Jurkat, Clone E6-1 (cell line): ENCODE measurements at regions not wholly inside any gene's neighbourhood (a gene's known extent, or its start where the extent isn't known, plus 50 kb on each side); places are given as distances from the start of the nearest gene placed in this dataset.

Experiments used
- DNase-seq: peaks from one replicate; pipeline ENCODE4 v3.0.0-alpha.2; 2011; ENCODE audit warnings: low read depth, low spot score
- H3K4me3 ChIP-seq: 2 replicates; pipeline ENCODE4 v1.5.1; 2011; ENCODE audit warnings: mild to moderate bottlenecking, low read length, control low read depth, moderate library complexity

DNA sequence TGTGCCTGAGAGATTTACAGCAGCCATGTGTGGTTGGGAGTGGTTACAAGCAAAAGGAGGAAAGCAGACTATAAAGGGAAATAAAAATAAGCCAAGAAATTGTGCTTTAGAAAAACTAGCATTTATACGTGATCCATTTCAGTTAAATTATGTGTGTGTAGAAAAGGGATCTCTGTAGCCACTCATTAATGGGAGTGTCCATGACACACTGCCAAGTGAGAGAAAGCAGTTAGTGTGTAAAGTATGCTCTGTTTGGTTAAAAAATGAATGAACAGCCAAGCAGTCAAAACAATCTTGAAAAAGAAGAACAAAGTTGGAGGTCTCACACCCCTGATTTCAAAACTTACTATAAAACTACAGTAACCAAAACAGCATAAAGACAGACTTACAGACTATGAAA, 67.9 kb upstream of the GGTLC1 start:
- no peak for DNase-seq
- H3K4me3 ChIP-seq, result no peak overlapping the region

GRCh38 chr20:24052599-24053275, 64.2 kb upstream of the GGTLC1 start:
- no peak overlapping the region for H3K4me3 ChIP-seq
- DNase-seq, result no peak

- no peak overlapping the region for H3K4me3 ChIP-seq
- no peak for DNase-seq
These were observed 62.6 kb upstream of the GGTLC1 start for GRCh38 chr20:24051160-24051559.

- no peak for DNase-seq
- H3K4me3 ChIP-seq, result no peak overlapping the region
These were observed 61.5 kb upstream of the GGTLC1 start for GRCh38 chr20:24050119-24050518.

GRCh38 chr20:24049081-24049480, 60.5 kb upstream of the GGTLC1 start:
- H3K4me3 ChIP-seq, result no peak overlapping the region
- DNase-seq, result no peak

DNA sequence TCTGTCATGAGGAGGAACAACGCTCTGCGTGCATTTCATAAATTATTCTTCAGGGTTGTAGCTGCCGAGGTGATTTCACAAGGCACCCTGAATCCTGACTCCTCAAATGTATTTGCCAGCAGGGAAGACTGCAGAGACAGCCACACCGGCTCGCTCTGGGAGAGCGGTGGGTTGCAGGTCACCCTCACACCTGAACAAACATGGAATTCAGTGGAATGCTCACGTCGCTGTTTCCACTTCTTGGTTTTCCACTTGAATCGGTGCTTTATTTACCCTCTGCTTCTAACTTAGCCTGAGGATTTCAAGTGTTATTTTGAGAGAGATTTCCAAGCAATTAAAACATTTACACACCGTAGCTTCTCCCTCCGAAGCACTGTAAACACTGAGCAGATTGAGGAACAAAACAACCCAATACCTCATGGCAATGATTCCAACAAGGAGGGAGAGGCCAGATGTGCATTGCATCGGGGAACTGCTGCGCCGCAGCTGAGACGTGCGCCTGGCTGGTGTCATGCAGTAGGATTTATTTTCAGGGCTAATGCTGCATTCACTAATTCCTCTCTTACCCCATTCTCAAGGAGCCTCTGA, 59.5 kb upstream of the GGTLC1 start:
- no peak for DNase-seq
- no peak overlapping the region for H3K4me3 ChIP-seq

- H3K4me3 ChIP-seq, result no peak overlapping the region
- no peak for DNase-seq
These were observed 58.3 kb upstream of the GGTLC1 start for GRCh38 chr20:24046888-24047287.

DNA sequence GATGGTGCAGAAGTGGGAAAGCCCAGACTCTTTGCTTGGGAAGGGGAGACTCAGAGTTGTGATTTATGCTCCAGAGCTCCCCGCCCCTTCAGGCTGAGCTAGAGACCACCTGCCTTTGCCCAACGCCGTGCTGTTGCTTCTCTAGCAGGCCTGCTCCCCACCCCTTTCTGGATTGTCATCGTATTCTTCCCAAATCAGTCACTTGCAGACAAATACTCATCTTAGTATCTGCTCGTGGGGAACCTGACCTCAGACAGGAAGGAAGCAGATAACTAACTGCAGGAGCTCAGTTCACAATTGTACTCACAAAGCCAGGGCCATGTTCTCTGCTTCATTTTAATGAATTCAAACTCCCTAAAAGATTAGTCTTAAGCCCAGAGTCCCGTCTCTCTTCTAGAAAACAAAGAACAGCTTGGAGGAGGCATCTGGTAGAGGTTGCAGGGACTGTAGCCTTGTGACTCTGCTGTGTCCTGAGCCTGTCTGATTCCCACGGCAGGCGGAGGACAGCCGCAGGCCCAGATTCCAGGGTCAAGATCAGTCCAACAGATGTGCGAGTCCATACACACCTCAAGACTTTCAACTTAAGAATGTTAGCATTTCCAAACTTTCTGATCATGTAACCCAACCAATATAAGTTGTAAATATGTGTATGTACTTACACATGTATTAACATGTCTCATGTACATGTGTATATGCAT, 57.2 kb upstream of the GGTLC1 start:
- no peak overlapping the region for H3K4me3 ChIP-seq
- DNase-seq, result peak; percentile 71

DNA sequence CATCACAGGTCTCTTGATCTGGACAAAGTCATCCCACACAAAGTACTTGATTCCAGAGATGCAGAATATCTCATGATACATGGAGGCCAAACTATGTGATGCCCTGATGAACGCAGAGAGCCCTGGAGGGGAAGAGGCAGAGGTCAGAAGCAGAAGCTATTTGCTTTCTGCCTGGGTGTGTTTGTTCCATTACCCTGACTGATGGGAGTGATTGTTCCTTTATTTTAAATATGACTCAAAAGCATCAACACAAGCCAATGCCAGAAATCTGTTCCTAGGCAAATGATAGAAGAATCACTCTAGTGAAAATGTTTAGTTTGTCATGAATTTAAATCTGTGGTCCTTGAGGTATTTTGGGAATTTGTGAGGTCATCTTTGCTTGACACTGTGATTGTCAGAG, 54.7 kb upstream of the GGTLC1 start:
- H3K4me3 ChIP-seq, result no peak overlapping the region
- no peak for DNase-seq

GRCh38 chr20:24042646-24043045, 54.1 kb upstream of the GGTLC1 start:
- no peak for DNase-seq
- no peak overlapping the region for H3K4me3 ChIP-seq

DNA sequence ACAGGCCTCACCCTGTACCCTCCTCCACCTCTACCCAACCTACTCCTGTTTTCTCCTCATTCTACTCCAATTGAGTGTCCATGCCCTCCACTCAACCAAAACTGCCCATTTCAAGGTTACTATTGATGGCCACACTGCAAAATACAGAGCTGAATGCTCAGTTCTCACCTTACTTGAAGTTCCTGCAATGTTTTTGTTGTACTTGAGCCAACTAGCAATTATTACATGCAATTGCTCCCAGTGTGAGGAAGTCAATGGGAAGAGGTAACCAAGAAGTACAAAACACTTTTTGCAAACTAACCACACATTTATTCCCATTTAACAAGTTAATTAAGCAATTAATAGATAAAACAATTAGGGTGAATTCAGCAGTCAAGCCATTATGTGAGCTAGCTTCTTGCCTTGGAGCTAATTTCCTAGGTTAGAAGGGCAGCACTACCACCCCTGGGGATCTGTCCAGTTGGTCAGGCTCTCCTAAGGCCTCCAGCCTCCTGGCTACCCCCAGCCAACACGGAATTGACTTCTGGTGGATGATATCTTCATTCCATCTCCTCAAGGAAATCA, 52.4 kb upstream of the GGTLC1 start:
- no peak for DNase-seq
- no peak overlapping the region for H3K4me3 ChIP-seq

DNA sequence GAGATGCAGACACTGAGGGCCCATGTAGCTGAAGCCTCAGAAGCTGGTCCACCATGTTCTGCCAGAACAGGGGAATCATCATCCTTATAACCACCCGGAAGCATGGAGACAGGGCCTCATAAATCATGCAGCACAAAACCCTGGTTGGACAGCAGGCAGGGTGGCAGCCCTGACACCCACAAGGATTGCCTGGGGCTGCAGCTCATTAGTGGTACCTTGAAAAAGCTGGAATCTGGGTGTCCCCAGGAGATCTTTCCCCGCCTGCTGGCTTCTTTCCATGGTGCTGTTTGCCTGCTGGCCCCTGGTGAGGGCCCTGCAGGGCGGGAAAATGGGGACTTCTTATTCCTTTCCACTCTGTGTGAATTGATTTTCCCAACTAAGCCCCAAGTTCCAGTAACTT, 50.6 kb upstream of the GGTLC1 start:
- H3K4me3 ChIP-seq, result no peak overlapping the region
- DNase-seq, result no peak
